ENCODE measurements at regions not wholly inside any gene's neighbourhood (a gene's known extent, or its start where the extent isn't known, plus 50 kb on each side); places are given as distances from the start of the nearest gene placed in this dataset.

GRCh38 chr7:145471883-145472282 is 636.0 kb upstream of the TPK1 start:
- H3K4me2 ChIP-seq (ENCODE audit: insufficient read depth, low read length) = no peak overlapping the region
- H3K9ac ChIP-seq (replicated peaks; ENCODE audit: extremely low read depth, insufficient read depth, low read length) = no peak overlapping the region
- BruUV-seq (replicated peaks) = no TSS peak
- H4K20me1 ChIP-seq (replicated peaks; ENCODE audit: control insufficient read depth, extremely low read depth, insufficient read depth, low read length) = no peaks in the 10 kb centered on the region
- H3K9me3 ChIP-seq (replicated peaks; ENCODE audit: control insufficient read depth, insufficient read depth, low read length) = no peaks in the 10 kb centered on the region
- POLR2A ChIA-PET = no interaction called here
- H3K27ac ChIP-seq (ENCODE audit: insufficient read depth, low read depth, low read length) = no peak overlapping the region
- no peaks in the 10 kb centered on the region for H3K79me2 ChIP-seq (ENCODE audit: control insufficient read depth, insufficient read depth, low read length)
- CTCF ChIA-PET = no interaction called here
- TF ChIP-seq POLR2AphosphoS5 (IDR thresholded peaks at IDR 0.05; ENCODE audit: insufficient read depth, low read depth, low read length) (no peak), GATA2 (IDR thresholded peaks at IDR 0.05; ENCODE audit: insufficient read depth, insufficient read length, low read depth, low read length) (no peak), EZH2 (IDR thresholded peaks at IDR 0.05; ENCODE audit: borderline replicate concordance, low read depth, low read length, severe bottlenecking) (no peak), MYC (IDR thresholded peaks at IDR 0.05; ENCODE audit: low read depth, low read length) (no peak), FOS (IDR thresholded peaks at IDR 0.05; ENCODE audit: borderline replicate concordance, insufficient read depth, low read length) (no peak), MAX (IDR thresholded peaks at IDR 0.05; ENCODE audit: insufficient read depth, insufficient read length) (no peak), POLR2A (IDR thresholded peaks at IDR 0.05; ENCODE audit: low read depth, low read length) (no peak), JUN (IDR thresholded peaks at IDR 0.05; ENCODE audit: borderline replicate concordance, insufficient read depth, insufficient read length, low read depth) (no peak), CTCF (IDR thresholded peaks at IDR 0.05; ENCODE audit: extremely low read depth in 1 of 2, insufficient read depth in 1 of 2, low read depth in 1 of 2, low read length in 2 of 2) (no peak)
- intact Hi-C loops (cut with micrococcal nuclease) = no loop called here
- H3K27me3 ChIP-seq (ENCODE audit: control insufficient read depth in 2 of 2, insufficient read depth in 2 of 2, low read length in 2 of 2) = no peaks in the 10 kb centered on the region
- no peaks in the 10 kb centered on the region for H3K4me1 ChIP-seq (ENCODE audit: control insufficient read depth, extremely low read depth, insufficient read depth, low read length)
- dilution Hi-C loops (cut with MboI; ENCODE audit: extremely low pct_ligation_motif_present, low sequenced_read_pairs) = no loop called here
- H2AFZ ChIP-seq (ENCODE audit: low read depth, low read length) = no peak overlapping the region
- no peaks in the 10 kb centered on the region for H3K36me3 ChIP-seq (ENCODE audit: control insufficient read depth in 2 of 2, extremely low read depth in 1 of 2, insufficient read depth in 2 of 2, low read length in 2 of 2)
- FAIRE-seq (no peak), DNase-seq (ENCODE audit: low read depth, low spot score) (no peak)
- no peak overlapping the region for H3K4me3 ChIP-seq (replicated peaks in 1 of 3; ENCODE audit: insufficient read depth in 1 of 3, low read depth in 1 of 3, low read length in 3 of 3)
- no peaks in the 10 kb centered on the region for H3K9me1 ChIP-seq (replicated peaks; ENCODE audit: control insufficient read depth, extremely low read depth, insufficient read depth, low read length)

All from endothelial cell of umbilical vein (primary cell).